ENCODE measurements at regions not wholly inside any gene's neighbourhood (a gene's known extent, or its start where the extent isn't known, plus 50 kb on each side); places are given as distances from the start of the nearest gene placed in this dataset.

DNA sequence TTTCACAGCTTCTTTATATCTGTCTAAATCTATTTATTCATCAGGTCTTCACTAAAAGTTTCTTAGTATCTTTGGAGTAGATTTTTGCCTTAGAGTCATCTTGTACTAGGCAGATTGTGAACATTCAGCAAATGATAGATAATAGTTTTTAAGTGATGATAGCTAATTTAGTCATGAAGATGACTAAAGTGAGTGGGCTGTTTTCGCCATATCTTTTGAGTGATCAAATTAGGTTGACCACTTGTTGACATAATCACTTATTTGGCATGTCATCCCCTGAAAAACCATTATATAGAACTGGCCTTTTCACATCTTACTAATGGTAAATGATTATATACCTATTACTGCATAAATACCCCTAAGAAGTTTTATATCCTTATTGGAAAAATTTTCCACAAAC is 999.2 kb downstream of the PCDH17 start:
- no peak overlapping the region for H3K27ac ChIP-seq (ENCODE audit: low read length)
- H3K27me3 Mint-ChIP-seq = no peaks in the 10 kb centered on the region
- H3K27me3 ChIP-seq (replicated peaks in 1 of 2; ENCODE audit: control insufficient read depth in 2 of 2, extremely low read depth in 1 of 2, insufficient read depth in 2 of 2, low read length in 1 of 2) = no peaks in the 10 kb centered on the region
- H3K9me3 Mint-ChIP-seq = peaks cover 0 to 13% (median 11%) of the 10 kb centered on the region in 3 donors
- H3K4me1 Mint-ChIP-seq = no peaks in the 10 kb centered on the region
- no peaks in the 10 kb centered on the region for H3K36me3 Mint-ChIP-seq
- no peak overlapping the region for H3K4me3 ChIP-seq (ENCODE audit: control insufficient read depth in 1 of 2, extremely low read depth in 1 of 2, low read length in 1 of 2)
- no peak overlapping the region for H3K4me3 Mint-ChIP-seq
- no peak for DNase-seq
- ChIA-PET POLR2A (no interaction called here), CTCF (interaction anchor here in 1 of 2 donors (1.2 kb wide), 1 partner anchor 23 kb away, joined by 3 read pairs; no protein-coding TSS in a partner anchor)
- no peaks in the 10 kb centered on the region for H3K4me1 ChIP-seq (ENCODE audit: control insufficient read depth in 1 of 2, extremely low read depth in 1 of 2, insufficient read depth in 2 of 2, low read length in 2 of 2)
- ATAC-seq (replicated peaks in 1 of 4) = no peak
- no peaks in the 10 kb centered on the region for H3K9me3 ChIP-seq
- H3K27ac Mint-ChIP-seq = no peak overlapping the region
- WGBS (ENCODE audit: insufficient coverage) = no CpG with 5 or more reads among the region's 1 CpG
- no peaks in the 10 kb centered on the region for H3K36me3 ChIP-seq (ENCODE audit: control insufficient read depth in 2 of 2, extremely low read depth in 1 of 2, insufficient read depth in 1 of 2, low read length in 1 of 2)

DNA sequence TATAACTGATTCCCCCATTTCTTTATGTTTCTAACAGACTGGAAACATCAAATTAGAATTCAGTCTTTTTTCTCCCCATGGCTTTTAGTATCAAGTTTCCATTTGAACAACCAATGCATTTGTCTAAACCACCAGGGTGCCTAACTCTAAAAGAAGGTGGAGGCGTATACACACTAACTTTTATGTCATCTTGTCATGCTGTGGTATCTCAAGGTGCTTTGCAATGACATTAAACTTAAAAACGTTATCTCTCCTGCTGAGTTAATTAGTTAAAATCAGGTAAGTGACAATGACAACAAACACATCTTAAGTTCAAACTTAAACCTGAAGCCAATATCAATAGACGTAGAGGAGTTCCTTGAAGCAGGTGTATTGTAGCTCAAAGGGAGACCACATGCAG is 1001.7 kb downstream of the PCDH17 start:
- no CpG with 5 or more reads among the region's 3 CpGs for WGBS (ENCODE audit: insufficient coverage)
- CTCF ChIA-PET = no interaction called here
- no peaks in the 10 kb centered on the region for H3K36me3 Mint-ChIP-seq

DNA sequence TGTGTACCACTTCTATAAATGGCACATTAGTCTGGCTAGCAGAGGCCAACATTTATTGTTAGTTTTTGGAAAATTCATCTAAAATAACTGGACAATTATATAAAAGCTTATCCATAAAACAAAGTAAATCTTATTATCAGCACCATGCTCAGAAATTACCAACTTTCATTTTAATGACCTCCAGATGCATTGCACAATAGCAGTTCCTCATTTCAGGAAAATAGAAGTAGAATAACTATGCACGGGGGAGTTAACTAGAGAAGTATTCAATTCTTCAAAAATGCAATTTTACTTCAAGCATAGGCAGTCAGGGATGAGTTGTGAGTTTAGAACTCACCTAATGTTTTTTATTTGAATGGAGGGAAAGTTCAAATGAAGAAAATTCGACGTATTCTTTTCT is 1023.5 kb downstream of the PCDH17 start:
- ChIA-PET POLR2A (no interaction called here), CTCF (no interaction called here)
- no peaks in the 10 kb centered on the region for H3K4me1 ChIP-seq (ENCODE audit: control insufficient read depth in 1 of 2, extremely low read depth in 1 of 2, insufficient read depth in 2 of 2, low read length in 2 of 2)
- no peaks in the 10 kb centered on the region for H3K36me3 ChIP-seq (ENCODE audit: control insufficient read depth in 2 of 2, extremely low read depth in 1 of 2, insufficient read depth in 1 of 2, low read length in 1 of 2)
- H3K27me3 ChIP-seq (replicated peaks in 1 of 2; ENCODE audit: control insufficient read depth in 2 of 2, extremely low read depth in 1 of 2, insufficient read depth in 2 of 2, low read length in 1 of 2) = no peaks in the 10 kb centered on the region
- H3K36me3 Mint-ChIP-seq = no peaks in the 10 kb centered on the region
- no peaks in the 10 kb centered on the region for H3K9me3 ChIP-seq
- WGBS (ENCODE audit: insufficient coverage) = no CpG with 5 or more reads among the region's 3 CpGs
- H3K4me3 ChIP-seq (ENCODE audit: control insufficient read depth in 1 of 2, extremely low read depth in 1 of 2, low read length in 1 of 2) = no peak overlapping the region
- no peak overlapping the region for H3K27ac Mint-ChIP-seq
- H3K27me3 Mint-ChIP-seq = no peaks in the 10 kb centered on the region
- H3K27ac ChIP-seq (ENCODE audit: low read length) = no peak overlapping the region
- no peak overlapping the region for H3K4me3 Mint-ChIP-seq
- H3K9me3 Mint-ChIP-seq = peaks cover 4 to 9% (median 6%) of the 10 kb centered on the region in 3 donors
- DNase-seq (no peak), ATAC-seq (replicated peaks in 1 of 4) (no peak)
- H3K4me1 Mint-ChIP-seq = no peaks in the 10 kb centered on the region

More for the DNA sequence above, 1001.7 kb downstream of the PCDH17 start:
- peaks cover 0 to 9% (median 0%) of the 10 kb centered on the region in 3 donors for H3K9me3 Mint-ChIP-seq
- H3K27ac ChIP-seq (ENCODE audit: low read length) = no peak overlapping the region
- no peak overlapping the region for H3K27ac Mint-ChIP-seq
- no peaks in the 10 kb centered on the region for H3K9me3 ChIP-seq
- ATAC-seq (replicated peaks in 1 of 4) = no peak
- H3K4me1 ChIP-seq (ENCODE audit: control insufficient read depth in 1 of 2, extremely low read depth in 1 of 2, insufficient read depth in 2 of 2, low read length in 2 of 2) = no peaks in the 10 kb centered on the region
- no peaks in the 10 kb centered on the region for H3K27me3 Mint-ChIP-seq
- H3K4me1 Mint-ChIP-seq = no peaks in the 10 kb centered on the region
- H3K36me3 ChIP-seq (ENCODE audit: control insufficient read depth in 2 of 2, extremely low read depth in 1 of 2, insufficient read depth in 1 of 2, low read length in 1 of 2) = no peaks in the 10 kb centered on the region
- H3K4me3 Mint-ChIP-seq = no peak overlapping the region
- no peak overlapping the region for H3K4me3 ChIP-seq (ENCODE audit: control insufficient read depth in 1 of 2, extremely low read depth in 1 of 2, low read length in 1 of 2)
- DNase-seq = no peak
- POLR2A ChIA-PET = no interaction called here
- H3K27me3 ChIP-seq (replicated peaks in 1 of 2; ENCODE audit: control insufficient read depth in 2 of 2, extremely low read depth in 1 of 2, insufficient read depth in 2 of 2, low read length in 1 of 2) = no peaks in the 10 kb centered on the region

DNA sequence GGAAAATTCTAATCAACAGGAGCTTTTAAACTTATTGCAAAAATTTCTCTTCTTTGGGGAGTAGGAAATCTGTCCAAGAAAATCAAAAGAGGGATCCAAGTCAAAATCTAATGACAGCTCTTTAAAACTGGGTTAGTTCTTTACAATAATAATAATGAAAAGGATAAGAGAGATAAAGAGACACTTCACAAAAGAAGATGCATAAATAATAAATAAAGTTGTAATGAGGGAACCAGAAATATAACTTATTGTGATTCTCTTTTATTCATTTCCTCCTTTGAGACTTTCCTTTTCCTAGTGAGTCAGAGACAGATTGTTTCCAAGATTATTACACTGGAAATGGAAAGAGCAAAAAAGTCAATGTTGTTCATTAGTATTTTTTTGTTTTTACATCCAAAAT is 1029.3 kb downstream of the PCDH17 start:
- DNase-seq (no peak), ATAC-seq (replicated peaks in 1 of 4) (no peak)
- H3K27me3 Mint-ChIP-seq = no peaks in the 10 kb centered on the region
- Histone ChIP-seq H3K9me3 (no peaks in the 10 kb centered on the region), H3K27me3 (replicated peaks in 1 of 2; ENCODE audit: control insufficient read depth in 2 of 2, extremely low read depth in 1 of 2, insufficient read depth in 2 of 2, low read length in 1 of 2) (no peaks in the 10 kb centered on the region), H3K36me3 (ENCODE audit: control insufficient read depth in 2 of 2, extremely low read depth in 1 of 2, insufficient read depth in 1 of 2, low read length in 1 of 2) (no peaks in the 10 kb centered on the region), H3K4me3 (ENCODE audit: control insufficient read depth in 1 of 2, extremely low read depth in 1 of 2, low read length in 1 of 2) (no peak overlapping the region), H3K4me1 (ENCODE audit: control insufficient read depth in 1 of 2, extremely low read depth in 1 of 2, insufficient read depth in 2 of 2, low read length in 2 of 2) (no peaks in the 10 kb centered on the region), H3K27ac (ENCODE audit: low read length) (no peak overlapping the region)
- H3K27ac Mint-ChIP-seq = no peak overlapping the region
- H3K4me3 Mint-ChIP-seq = no peak overlapping the region
- H3K9me3 Mint-ChIP-seq = peaks cover 15 to 20% (median 16%) of the 10 kb centered on the region in 3 donors
- ChIA-PET POLR2A (no interaction called here), CTCF (no interaction called here)
- no peaks in the 10 kb centered on the region for H3K36me3 Mint-ChIP-seq
- H3K4me1 Mint-ChIP-seq = no peaks in the 10 kb centered on the region

DNA sequence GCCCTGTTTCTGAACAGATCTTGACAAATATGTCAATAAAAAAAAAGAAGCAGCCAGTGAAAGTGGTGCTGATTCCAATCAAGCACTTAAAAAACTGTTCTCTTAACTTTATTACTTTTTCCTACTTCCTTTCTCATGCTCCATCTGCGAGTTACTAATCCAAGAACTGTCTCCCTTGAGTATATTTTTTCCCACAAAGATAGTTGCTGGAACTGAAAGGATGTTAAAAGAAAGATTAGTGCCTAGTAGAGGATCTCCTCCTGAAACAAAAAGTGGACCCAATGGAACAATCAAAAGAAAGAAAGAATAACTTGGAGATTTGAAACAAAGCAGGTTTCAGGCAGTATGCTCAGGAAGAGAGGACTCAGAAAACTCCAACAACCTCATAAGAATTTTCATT is 1034.8 kb downstream of the PCDH17 start:
- ChIA-PET CTCF (no interaction called here), POLR2A (interaction anchor here in 1 of 2 donors (0.6 kb wide), 1 partner anchor 21 kb away, joined by 3 read pairs; no protein-coding TSS in a partner anchor)
- Histone ChIP-seq H3K9me3 (no peaks in the 10 kb centered on the region), H3K27ac (ENCODE audit: low read length) (no peak overlapping the region), H3K4me3 (ENCODE audit: control insufficient read depth in 1 of 2, extremely low read depth in 1 of 2, low read length in 1 of 2) (no peak overlapping the region), H3K27me3 (replicated peaks in 1 of 2; ENCODE audit: control insufficient read depth in 2 of 2, extremely low read depth in 1 of 2, insufficient read depth in 2 of 2, low read length in 1 of 2) (no peaks in the 10 kb centered on the region), H3K36me3 (ENCODE audit: control insufficient read depth in 2 of 2, extremely low read depth in 1 of 2, insufficient read depth in 1 of 2, low read length in 1 of 2) (no peaks in the 10 kb centered on the region), H3K4me1 (ENCODE audit: control insufficient read depth in 1 of 2, extremely low read depth in 1 of 2, insufficient read depth in 2 of 2, low read length in 2 of 2) (no peaks in the 10 kb centered on the region)
- H3K27me3 Mint-ChIP-seq = no peaks in the 10 kb centered on the region
- H3K27ac Mint-ChIP-seq = no peak overlapping the region
- no peaks in the 10 kb centered on the region for H3K4me1 Mint-ChIP-seq
- DNase-seq = no peak
- no peak overlapping the region for H3K4me3 Mint-ChIP-seq
- H3K36me3 Mint-ChIP-seq = no peaks in the 10 kb centered on the region
- H3K9me3 Mint-ChIP-seq = peaks cover 8% of the 10 kb centered on the region in 3 donors
- ATAC-seq (replicated peaks in 1 of 4) = no peak
- no CpG with 5 or more reads among the region's 1 CpG for WGBS (ENCODE audit: insufficient coverage)

DNA sequence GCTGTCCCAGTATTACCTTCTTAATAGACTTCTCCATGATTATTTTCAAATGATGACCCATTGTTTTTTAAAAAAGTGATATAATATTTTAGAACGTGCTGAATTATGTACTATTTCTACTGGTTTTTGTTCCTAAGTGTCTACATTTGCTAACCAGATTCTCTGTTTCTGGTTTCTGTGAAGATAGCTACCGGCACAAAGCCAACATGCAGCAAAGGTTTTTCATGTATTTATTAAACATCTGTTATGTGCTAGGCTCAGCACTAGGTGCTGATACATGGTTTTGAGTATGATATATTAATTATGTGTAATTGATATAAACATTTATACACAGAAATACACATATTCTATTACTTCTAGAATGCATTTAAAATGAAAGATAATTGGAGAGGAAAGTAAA is 1035.6 kb downstream of the PCDH17 start:
- no peaks in the 10 kb centered on the region for H3K36me3 Mint-ChIP-seq
- Histone ChIP-seq H3K27ac (ENCODE audit: low read length) (no peak overlapping the region), H3K4me3 (ENCODE audit: control insufficient read depth in 1 of 2, extremely low read depth in 1 of 2, low read length in 1 of 2) (no peak overlapping the region), H3K9me3 (no peaks in the 10 kb centered on the region), H3K4me1 (ENCODE audit: control insufficient read depth in 1 of 2, extremely low read depth in 1 of 2, insufficient read depth in 2 of 2, low read length in 2 of 2) (no peaks in the 10 kb centered on the region), H3K36me3 (ENCODE audit: control insufficient read depth in 2 of 2, extremely low read depth in 1 of 2, insufficient read depth in 1 of 2, low read length in 1 of 2) (no peaks in the 10 kb centered on the region), H3K27me3 (replicated peaks in 1 of 2; ENCODE audit: control insufficient read depth in 2 of 2, extremely low read depth in 1 of 2, insufficient read depth in 2 of 2, low read length in 1 of 2) (no peaks in the 10 kb centered on the region)
- H3K9me3 Mint-ChIP-seq = peaks cover 7 to 8% (median 8%) of the 10 kb centered on the region in 3 donors
- DNase-seq = no peak
- ChIA-PET POLR2A (no interaction called here), CTCF (no interaction called here)
- no peak overlapping the region for H3K27ac Mint-ChIP-seq
- no peaks in the 10 kb centered on the region for H3K27me3 Mint-ChIP-seq
- ATAC-seq (replicated peaks in 1 of 4) = no peak
- no peaks in the 10 kb centered on the region for H3K4me1 Mint-ChIP-seq
- no peak overlapping the region for H3K4me3 Mint-ChIP-seq
- WGBS (ENCODE audit: insufficient coverage) = no CpG with 5 or more reads among the region's 2 CpGs

DNA sequence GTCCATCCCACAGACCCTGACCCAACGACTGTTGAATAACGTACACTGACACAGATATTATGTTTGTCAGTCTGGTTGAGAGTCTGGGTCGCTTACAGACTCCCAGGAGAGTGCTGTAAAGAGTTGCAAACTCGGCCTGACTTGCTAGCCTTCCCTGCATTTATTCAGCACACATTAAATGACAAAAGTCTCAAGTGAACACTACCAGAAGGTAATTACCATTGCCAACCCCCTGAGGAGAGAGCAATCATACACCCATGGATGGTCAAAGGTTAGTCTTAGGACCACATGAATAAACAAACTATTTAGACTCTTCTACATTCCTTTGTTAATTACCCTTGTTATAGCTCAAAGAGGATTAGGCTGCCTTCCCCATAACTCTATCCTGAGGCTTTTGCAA is 1048.6 kb downstream of the PCDH17 start:
- H3K27ac Mint-ChIP-seq = no peak overlapping the region
- Histone ChIP-seq H3K36me3 (ENCODE audit: control insufficient read depth in 2 of 2, extremely low read depth in 1 of 2, insufficient read depth in 1 of 2, low read length in 1 of 2) (no peaks in the 10 kb centered on the region), H3K4me1 (ENCODE audit: control insufficient read depth in 1 of 2, extremely low read depth in 1 of 2, insufficient read depth in 2 of 2, low read length in 2 of 2) (no peaks in the 10 kb centered on the region), H3K9me3 (no peaks in the 10 kb centered on the region), H3K27ac (ENCODE audit: low read length) (no peak overlapping the region), H3K27me3 (replicated peaks in 1 of 2; ENCODE audit: control insufficient read depth in 2 of 2, extremely low read depth in 1 of 2, insufficient read depth in 2 of 2, low read length in 1 of 2) (no peaks in the 10 kb centered on the region), H3K4me3 (ENCODE audit: control insufficient read depth in 1 of 2, extremely low read depth in 1 of 2, low read length in 1 of 2) (no peak overlapping the region)
- no peak overlapping the region for H3K4me3 Mint-ChIP-seq
- no peaks in the 10 kb centered on the region for H3K27me3 Mint-ChIP-seq
- no peak for ATAC-seq (replicated peaks in 1 of 4)
- ChIA-PET POLR2A (interaction anchor here in 1 of 2 donors (0.6 kb wide), 1 partner anchor 320 kb away, joined by 3 read pairs; no protein-coding TSS in a partner anchor), CTCF (interaction anchor here in 1 of 2 donors (0.6 kb wide), 1 partner anchor 9 kb away, joined by 3 read pairs; no protein-coding TSS in a partner anchor)
- no peaks in the 10 kb centered on the region for H3K4me1 Mint-ChIP-seq
- peaks cover 11 to 16% (median 13%) of the 10 kb centered on the region in 3 donors for H3K9me3 Mint-ChIP-seq
- 63% methylated on average over 2 of the region's 4 CpGs for WGBS (ENCODE audit: insufficient coverage)
- DNase-seq = no peak
- H3K36me3 Mint-ChIP-seq = no peaks in the 10 kb centered on the region

All from T-cell (primary cell).